Hindlimb muscle (tissue), 1 donor: ENCODE measurements at regions not wholly inside any gene's neighbourhood (a gene's known extent, or its start where the extent isn't known, plus 50 kb on each side); places are given as distances from the start of the nearest gene placed in this dataset.
A peak's percentile ranks its signal among the peaks of the same experiment; 100 is the strongest.

ENCODE experiments used
- DNase-seq: peaks from one replicate; pipeline ENCODE4 v3.0.0-alpha.2; 2013

GRCh38 chr22:48944433-48944750 is 883.3 kb downstream of the BRD1 start:
- no peak for DNase-seq

- peak; percentile 46 for DNase-seq
Observed at GRCh38 chr22:48943567-48944432, 883.9 kb downstream of the BRD1 start.

- no peak for DNase-seq
Observed at GRCh38 chr22:48942698-48943566, 884.7 kb downstream of the BRD1 start.

- DNase-seq, result no peak
Observed at GRCh38 chr22:48941903-48942575, 885.6 kb downstream of the BRD1 start.

GRCh38 chr22:48941033-48941902 is 886.4 kb downstream of the BRD1 start:
- no peak for DNase-seq

- no peak for DNase-seq
Observed at GRCh38 chr22:48940266-48941032, 887.2 kb downstream of the BRD1 start.

- no peak for DNase-seq
Observed at GRCh38 chr22:48939441-48940265, 888.0 kb downstream of the BRD1 start.

GRCh38 chr22:48938741-48939140 is 888.9 kb downstream of the BRD1 start:
- DNase-seq, result no peak

- no peak for DNase-seq
Observed at GRCh38 chr22:48937032-48937639, 890.5 kb downstream of the BRD1 start.

- no peak for DNase-seq
Observed at GRCh38 chr22:48936391-48936790, 891.3 kb downstream of the BRD1 start.

- no peak for DNase-seq
Observed at GRCh38 chr22:48934446-48934845, 893.2 kb downstream of the BRD1 start.

GRCh38 chr22:48931452-48931851 is 896.2 kb downstream of the BRD1 start:
- DNase-seq, result no peak

- no peak for DNase-seq
Observed at GRCh38 chr22:48929276-48929790, 898.3 kb downstream of the BRD1 start.

- DNase-seq, result no peak
Observed at GRCh38 chr22:48927591-48927990, 900.1 kb downstream of the BRD1 start.

GRCh38 chr22:48926643-48927042 is 901.0 kb downstream of the BRD1 start:
- DNase-seq, result no peak

GRCh38 chr22:48926136-48926535 is 901.5 kb downstream of the BRD1 start:
- DNase-seq, result no peak

GRCh38 chr22:48925450-48925849 is 902.2 kb downstream of the BRD1 start:
- no peak for DNase-seq

- DNase-seq, result no peak
Observed at GRCh38 chr22:48923996-48924395, 903.7 kb downstream of the BRD1 start.

- no peak for DNase-seq
Observed at GRCh38 chr22:48923165-48923865, 904.4 kb downstream of the BRD1 start.
